PFSK-1 (cell line): ENCODE measurements at regions not wholly inside any gene's neighbourhood (a gene's known extent, or its start where the extent isn't known, plus 50 kb on each side); places are given as distances from the start of the nearest gene placed in this dataset.

Source experiments
- FOXP2 ChIP-seq: optimal IDR thresholded peaks from 2 replicates; pipeline ENCODE3; 2011; ENCODE audit warnings: borderline replicate concordance, control low read depth, inconsistent platforms; ENCODE audit not compliant: insufficient read depth; ENCODE audit errors: extremely low read length, extremely low read depth
- POLR2AphosphoS5 ChIP-seq: IDR thresholded peaks from 2 replicates; pipeline ENCODE4 v1.6.1; 2012; ENCODE audit warnings: low read depth, mild to moderate bottlenecking, control low read depth, low read length, moderate library complexity
- SIN3A ChIP-seq: IDR thresholded peaks from 2 replicates; pipeline ENCODE4 v1.6.1; 2012; ENCODE audit warnings: mild to moderate bottlenecking, low read length, moderate library complexity, borderline replicate concordance; ENCODE audit not compliant: insufficient read depth
- TAF1 ChIP-seq: IDR thresholded peaks from 2 replicates; pipeline ENCODE4 v1.6.1; 2012; ENCODE audit warnings: low read length, control low read depth, borderline replicate concordance; ENCODE audit not compliant: insufficient read depth
- TF ChIP-seq, protein P1 (sequence below), 2 experiments: IDR thresholded peaks; 2 replicates each; pipeline versions ENCODE4 v1.6.1 to v1.8.0; 2011 to 2012; ENCODE audit warnings: low read depth in 2 of 2, low read length in 2 of 2, control low read depth in 1 of 2, inconsistent platforms in 1 of 2, mild to moderate bottlenecking in 1 of 2, moderate library complexity in 1 of 2; ENCODE audit not compliant: insufficient read depth in 1 of 2

DNA sequence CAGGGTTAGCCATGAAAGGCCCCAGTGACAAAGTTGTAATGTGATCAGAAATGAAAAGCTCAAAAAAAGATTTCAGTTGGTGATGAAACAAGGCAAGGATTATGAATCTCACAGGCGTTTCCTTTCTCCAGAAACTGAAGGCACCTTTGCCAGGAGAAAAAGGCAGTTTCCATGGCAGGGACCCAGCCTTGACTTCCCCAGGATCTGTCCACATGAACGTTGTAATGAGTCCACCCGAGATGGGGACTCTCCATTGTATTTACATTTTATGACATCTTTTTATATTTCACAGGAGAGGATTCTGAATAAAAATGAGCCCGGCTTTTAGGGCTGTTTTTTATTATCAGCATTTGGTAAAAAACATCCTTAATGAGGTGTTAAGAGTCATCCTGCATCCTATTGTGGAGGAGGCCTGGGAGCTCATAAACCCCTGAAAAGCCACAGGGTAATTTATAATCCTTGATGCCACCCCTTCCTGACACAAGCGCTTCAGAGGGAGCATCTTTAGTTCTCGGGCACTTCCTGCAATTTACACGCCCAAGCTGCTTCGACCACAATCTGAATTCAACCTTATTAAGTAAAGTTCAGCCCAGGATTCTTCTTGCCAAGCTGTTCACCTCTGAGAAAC, 74.1 kb upstream of the SALL4 start:
- TF ChIP-seq, protein P1, sequence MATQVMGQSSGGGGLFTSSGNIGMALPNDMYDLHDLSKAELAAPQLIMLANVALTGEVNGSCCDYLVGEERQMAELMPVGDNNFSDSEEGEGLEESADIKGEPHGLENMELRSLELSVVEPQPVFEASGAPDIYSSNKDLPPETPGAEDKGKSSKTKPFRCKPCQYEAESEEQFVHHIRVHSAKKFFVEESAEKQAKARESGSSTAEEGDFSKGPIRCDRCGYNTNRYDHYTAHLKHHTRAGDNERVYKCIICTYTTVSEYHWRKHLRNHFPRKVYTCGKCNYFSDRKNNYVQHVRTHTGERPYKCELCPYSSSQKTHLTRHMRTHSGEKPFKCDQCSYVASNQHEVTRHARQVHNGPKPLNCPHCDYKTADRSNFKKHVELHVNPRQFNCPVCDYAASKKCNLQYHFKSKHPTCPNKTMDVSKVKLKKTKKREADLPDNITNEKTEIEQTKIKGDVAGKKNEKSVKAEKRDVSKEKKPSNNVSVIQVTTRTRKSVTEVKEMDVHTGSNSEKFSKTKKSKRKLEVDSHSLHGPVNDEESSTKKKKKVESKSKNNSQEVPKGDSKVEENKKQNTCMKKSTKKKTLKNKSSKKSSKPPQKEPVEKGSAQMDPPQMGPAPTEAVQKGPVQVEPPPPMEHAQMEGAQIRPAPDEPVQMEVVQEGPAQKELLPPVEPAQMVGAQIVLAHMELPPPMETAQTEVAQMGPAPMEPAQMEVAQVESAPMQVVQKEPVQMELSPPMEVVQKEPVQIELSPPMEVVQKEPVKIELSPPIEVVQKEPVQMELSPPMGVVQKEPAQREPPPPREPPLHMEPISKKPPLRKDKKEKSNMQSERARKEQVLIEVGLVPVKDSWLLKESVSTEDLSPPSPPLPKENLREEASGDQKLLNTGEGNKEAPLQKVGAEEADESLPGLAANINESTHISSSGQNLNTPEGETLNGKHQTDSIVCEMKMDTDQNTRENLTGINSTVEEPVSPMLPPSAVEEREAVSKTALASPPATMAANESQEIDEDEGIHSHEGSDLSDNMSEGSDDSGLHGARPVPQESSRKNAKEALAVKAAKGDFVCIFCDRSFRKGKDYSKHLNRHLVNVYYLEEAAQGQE (IDR thresholded peaks at IDR 0.05; ENCODE audit: insufficient read depth in 1 of 2, low read depth in 2 of 2, low read length in 2 of 2), result no peak
- TF ChIP-seq FOXP2 (no peak), POLR2AphosphoS5 (no peak), TAF1 (no peak), SIN3A (no peak)

DNA sequence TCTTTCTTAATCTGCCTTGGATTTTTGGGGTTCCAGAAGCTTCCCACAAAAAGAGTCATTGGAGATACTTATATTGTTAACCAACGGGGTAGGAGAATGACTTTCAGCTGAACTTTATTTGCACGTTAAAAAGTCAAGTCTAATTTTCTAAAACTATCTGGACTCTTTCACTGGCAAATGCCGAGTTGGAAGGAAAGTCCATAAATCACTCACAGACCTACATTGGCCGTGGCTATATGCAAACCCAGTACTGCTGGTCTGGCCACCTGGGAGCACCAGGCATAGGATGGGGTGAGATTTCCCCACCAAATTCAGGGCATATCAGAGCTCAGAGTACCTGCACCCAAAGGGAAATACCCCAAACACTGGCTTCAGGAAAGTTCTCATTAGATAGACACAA, 71.3 kb upstream of the SALL4 start:
- TF ChIP-seq TAF1 (no peak), SIN3A (no peak), FOXP2 (no peak)

GRCh38 chr20:51871943-51872342, 69.6 kb upstream of the SALL4 start:
- no peak for TF ChIP-seq SIN3A
- TF ChIP-seq, protein P1 (IDR thresholded peaks at IDR 0.05; ENCODE audit: insufficient read depth in 1 of 2, low read depth in 2 of 2, low read length in 2 of 2), result no peak
- TF ChIP-seq FOXP2, result no peak
- TF ChIP-seq TAF1, result no peak
- no peak for TF ChIP-seq POLR2AphosphoS5

DNA sequence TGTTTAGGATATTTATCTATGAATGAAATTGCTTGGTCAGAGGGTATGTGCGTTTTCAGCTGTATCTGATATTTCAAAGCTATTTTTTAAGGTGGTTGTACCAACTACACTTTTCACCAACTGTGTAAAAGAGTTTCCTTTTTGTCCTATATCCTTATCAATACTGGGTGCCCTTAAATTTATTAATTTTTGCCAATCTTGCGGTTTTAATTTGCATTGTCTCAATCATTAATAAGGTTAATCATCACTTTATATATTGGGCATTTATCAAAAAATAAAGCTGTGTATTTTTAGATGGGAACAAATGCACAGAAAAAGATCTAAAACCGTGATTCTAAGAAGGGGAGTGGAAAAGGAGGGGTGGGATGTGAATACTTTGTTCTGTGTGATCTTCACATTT, 66.7 kb upstream of the SALL4 start:
- no peak for TF ChIP-seq SIN3A
- TF ChIP-seq POLR2AphosphoS5, result no peak
- no peak for TF ChIP-seq FOXP2
- TF ChIP-seq, protein P1 (IDR thresholded peaks at IDR 0.05; ENCODE audit: insufficient read depth in 1 of 2, low read depth in 2 of 2, low read length in 2 of 2), result no peak
- no peak for TF ChIP-seq TAF1

- TF ChIP-seq POLR2AphosphoS5, result no peak
- TF ChIP-seq FOXP2, result no peak
- TF ChIP-seq, protein P1 (IDR thresholded peaks at IDR 0.05; ENCODE audit: insufficient read depth in 1 of 2, low read depth in 2 of 2, low read length in 2 of 2), result no peak
- TF ChIP-seq TAF1, result no peak
- no peak for TF ChIP-seq SIN3A
Measured at GRCh38 chr20:51867251-51867650, 64.9 kb upstream of the SALL4 start.
